Right lobe of liver (tissue), 4 donors: ENCODE measurements at regions not wholly inside any gene's neighbourhood (a gene's known extent, or its start where the extent isn't known, plus 50 kb on each side); places are given as distances from the start of the nearest gene placed in this dataset.

Experiments used
- POLR2A ChIP-seq: fragments of 450-650 bp; IDR thresholded peaks from one replicate; pipeline ENCODE4 v1.6.1; 2017; ENCODE audit warnings: antibody characterized with exemption, mild to moderate bottlenecking
- TF ChIP-seq, protein P1 (sequence below), 4 donors: fragments of 200-600 bp in 3 of 4; fragments of 450-650 bp in 1 of 4; IDR thresholded peaks; one replicate each; pipeline versions ENCODE4 v1.5.1 to v1.8.0; 2016 to 2022; ENCODE audit warnings: antibody characterized with exemption in 4 of 4, mild to moderate bottlenecking in 2 of 4
- donor health status: DM: no; HTN: no; CAD: no.
- donor health status: DM: no; HTN: no; CAD: no.
- donor health status: DM: no; HTN: yes; CAD: no.

DNA sequence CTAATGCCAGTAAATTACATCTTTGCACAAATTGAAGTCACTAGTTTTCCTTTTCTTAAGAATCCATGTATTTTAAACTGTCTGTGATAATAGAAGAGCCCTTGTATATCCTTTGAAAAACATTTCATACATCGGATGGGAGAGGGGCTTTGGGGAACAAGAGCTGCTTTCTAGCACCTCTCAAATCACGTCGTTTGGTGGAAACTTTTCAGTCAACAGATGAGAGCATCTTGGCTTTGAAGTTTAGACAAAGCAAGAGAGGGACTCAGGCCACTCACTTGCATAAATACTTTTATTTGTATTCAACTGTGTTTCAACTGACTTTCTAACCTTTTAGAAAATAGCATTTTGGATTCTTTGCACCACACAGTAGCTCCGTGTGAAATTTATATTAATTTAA lies 502.3 kb upstream of the IMPG1 start:
- TF ChIP-seq, protein P1, sequence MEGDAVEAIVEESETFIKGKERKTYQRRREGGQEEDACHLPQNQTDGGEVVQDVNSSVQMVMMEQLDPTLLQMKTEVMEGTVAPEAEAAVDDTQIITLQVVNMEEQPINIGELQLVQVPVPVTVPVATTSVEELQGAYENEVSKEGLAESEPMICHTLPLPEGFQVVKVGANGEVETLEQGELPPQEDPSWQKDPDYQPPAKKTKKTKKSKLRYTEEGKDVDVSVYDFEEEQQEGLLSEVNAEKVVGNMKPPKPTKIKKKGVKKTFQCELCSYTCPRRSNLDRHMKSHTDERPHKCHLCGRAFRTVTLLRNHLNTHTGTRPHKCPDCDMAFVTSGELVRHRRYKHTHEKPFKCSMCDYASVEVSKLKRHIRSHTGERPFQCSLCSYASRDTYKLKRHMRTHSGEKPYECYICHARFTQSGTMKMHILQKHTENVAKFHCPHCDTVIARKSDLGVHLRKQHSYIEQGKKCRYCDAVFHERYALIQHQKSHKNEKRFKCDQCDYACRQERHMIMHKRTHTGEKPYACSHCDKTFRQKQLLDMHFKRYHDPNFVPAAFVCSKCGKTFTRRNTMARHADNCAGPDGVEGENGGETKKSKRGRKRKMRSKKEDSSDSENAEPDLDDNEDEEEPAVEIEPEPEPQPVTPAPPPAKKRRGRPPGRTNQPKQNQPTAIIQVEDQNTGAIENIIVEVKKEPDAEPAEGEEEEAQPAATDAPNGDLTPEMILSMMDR (IDR thresholded peaks at IDR 0.05): no peak
- no peak for TF ChIP-seq POLR2A
